ENCODE measurements at regions not wholly inside any gene's neighbourhood (a gene's known extent, or its start where the extent isn't known, plus 50 kb on each side); places are given as distances from the start of the nearest gene placed in this dataset.
"Not testable (repeated sequence)": the region's sequence is repeated elsewhere in the genome, so short reads cannot be mapped to it uniquely, and the experiment has no call there.

DNA sequence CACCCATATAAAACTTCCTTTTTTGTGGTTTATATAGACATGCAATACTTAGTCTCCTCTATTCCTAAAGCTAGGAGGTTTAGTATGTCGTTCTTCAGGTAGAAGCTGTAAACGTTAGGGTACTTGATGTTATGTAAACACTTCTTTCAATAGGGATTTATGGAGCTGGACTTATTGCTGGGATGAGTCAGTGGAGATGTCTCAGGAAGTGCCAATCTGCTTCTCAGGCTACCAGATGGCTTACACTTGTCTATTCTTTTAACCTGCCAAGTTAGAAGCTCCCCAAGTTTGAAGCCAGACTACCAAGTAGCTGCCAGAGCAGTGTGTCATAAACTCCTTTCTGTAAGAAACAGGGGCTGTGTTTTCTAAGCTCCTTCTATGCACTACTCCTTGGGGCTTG is 756.5 kb upstream of the LRRTM1 start:
- DNase-seq: no peak

DNA sequence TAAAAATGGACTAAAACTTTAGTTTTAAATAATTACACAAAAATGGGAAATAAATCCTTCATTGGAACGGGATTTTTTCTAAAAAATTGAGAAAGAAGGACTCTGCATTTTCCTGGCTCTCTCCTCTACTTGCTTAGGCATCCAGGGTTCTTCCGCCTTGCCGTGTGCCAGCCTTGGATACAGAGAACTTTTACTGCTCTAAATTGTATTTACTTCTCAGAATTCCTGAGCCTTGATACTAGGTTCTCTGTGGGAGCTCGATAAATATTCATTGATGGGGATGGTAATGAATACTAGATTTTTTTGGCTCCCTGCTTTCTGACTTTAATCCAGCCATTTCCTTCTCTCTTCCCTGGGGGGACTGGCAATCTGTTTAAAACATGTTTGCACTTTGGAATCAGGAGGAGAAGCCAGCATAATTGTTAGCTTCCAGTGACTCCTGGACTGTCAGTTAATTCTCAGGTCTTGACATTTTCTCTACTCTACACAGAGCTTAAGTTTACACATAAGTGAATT is 746.1 kb upstream of the LRRTM1 start:
- DNase-seq: no peak

DNA sequence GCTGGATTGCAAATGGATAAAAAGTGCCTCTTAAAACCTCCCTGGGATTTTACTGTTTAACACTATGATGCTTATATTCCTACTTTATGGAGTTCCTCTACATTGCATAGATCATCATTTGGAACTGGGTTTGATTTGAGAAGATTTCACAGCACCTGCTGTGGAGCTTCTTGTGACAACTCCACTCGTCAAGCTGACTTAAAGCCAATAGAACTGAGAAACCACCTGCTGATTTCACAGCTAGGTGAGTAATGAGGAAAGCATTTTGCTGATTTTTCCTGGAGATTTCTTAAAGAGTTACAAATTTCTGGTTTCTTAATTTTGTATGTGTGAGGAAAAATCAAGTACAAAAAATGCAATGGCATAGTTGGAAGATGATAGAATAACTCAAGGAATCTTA is 739.1 kb upstream of the LRRTM1 start:
- DNase-seq: no peak

DNA sequence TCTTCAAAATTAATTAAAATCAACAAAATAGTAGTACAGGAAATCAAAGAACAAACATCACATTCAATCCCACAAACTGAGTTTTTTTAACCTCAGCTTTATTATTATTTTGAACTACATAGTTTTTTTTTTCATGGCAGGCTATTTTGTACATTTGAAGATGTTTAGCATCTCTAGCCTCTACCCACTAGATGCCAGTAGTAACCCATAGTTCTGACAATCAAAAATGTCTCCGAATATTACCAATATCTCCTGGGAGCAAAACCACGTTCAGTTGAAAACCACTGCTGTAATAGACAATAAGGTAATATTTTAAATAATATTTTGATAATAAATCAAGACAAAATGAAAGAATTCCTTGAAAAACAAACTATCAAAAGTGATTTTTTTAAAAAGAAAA is 702.6 kb upstream of the LRRTM1 start:
- DNase-seq: no peak

DNA sequence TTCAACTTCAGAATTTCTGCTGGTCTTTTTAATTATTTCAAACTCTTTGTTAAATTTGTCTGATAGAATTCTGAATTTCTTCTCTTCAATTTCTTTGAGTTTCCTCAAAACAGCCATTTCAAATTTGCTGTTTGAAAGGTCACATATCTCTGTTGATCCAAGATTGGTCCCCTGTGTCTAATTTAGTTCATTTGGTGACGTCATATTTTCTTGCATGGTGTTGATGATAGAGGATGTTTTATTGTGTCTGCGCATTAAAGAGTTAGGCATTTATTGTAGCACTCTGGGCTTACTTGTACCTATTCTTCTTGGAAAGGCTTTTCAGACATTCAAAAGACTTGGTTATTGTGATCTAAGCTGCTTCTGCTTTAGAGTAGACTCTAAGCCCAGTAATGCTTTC is 698.4 kb upstream of the LRRTM1 start:
- no peak for DNase-seq

DNA sequence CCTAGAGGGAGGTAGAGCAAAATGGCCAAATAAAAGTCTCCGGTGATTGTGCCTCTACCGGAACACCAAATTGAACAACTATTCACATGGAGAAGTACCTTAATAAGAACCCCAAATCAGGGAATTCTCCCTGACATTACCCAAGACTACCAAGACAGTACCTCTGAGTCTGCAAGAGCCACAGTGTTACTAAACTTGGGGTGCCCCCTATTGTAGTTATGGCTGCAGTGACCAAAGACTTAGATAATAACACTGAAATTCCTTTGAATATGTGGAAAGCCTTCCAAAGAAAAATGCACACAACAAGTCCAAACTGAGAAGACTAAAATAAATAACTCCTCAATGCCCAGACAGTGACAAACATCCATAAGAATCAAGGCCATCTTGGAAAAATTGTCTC is 682.9 kb upstream of the LRRTM1 start:
- DNase-seq: no peak

DNA sequence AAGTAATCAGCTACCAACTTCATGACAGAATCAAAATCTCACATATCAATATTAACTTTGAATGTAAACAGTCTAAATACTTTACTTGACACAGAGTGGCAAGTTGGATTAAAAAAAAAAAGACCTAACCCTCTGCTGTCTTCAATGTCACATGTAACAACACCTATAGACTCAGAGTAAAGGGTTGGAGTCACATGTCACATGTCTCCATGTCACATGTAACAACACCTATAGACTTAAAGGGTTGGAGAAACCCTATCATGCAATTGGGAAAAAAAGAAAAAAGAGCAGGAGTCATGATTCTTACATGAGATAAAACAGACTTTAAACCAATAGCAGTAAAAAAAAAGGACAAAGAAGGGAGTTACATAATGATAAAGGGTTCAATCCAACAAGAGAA is 665.3 kb upstream of the LRRTM1 start:
- DNase-seq: no peak

DNA sequence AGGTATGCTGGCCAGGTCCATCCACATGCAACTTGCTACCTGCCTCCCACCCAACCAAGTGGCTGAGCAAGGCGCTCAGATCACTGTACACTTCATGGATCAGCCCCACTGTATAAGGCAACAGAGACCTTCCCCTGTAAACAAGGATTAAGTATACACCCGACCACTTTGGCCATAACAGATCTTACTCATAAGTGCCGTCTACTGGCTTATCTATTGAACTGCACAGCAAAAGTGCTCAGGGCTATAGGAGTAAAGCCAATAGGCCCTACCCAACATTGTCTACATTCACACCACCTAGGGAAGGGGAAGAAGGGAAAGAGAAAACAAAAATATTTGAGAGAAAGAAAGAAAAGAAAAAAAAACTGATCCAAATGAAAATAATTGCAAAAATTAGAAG is 663.9 kb upstream of the LRRTM1 start:
- no peak for DNase-seq

DNA sequence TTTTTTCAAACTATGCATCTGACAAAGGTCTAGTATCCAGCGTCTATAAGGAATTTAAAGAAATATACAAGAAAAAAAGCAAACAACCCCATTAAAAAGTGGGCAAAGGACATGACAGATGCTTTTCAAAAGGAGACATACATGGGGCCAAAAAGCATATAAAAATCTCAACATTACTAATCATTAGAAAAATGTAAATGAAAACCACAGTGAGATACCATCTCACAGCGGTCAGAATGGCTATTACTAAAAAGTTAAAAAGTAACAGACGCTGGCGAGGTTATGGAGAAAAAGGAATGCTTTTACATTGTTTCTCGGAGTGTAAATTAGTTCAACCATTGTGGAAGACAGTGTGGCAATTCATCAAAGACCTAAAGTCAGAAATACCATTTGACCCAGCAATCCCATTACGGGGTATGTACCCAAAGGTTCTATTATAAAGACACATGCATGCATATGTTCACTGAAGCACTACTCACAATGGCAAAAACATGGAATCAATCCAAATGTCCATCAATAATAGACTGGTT is 643.1 kb upstream of the LRRTM1 start:
- DNase-seq: no peak

DNA sequence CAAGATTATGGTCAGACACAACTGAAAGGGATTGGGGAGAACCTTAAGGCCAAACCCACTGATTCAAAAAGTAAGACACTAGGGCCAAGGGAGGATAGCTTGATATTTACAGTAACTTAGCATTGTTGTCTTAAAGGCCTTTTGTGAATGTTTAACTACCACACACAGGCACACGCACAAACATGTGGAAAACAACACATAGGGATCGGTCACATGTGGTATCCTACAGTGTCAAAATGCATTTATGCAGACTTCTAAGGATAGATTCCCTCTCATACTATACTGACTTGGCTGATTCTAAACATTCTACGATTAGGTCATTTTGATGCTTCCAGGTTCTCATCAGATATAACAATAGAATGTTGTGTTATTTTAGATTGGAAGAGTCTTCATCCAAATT is 638.9 kb upstream of the LRRTM1 start:
- no peak for DNase-seq

DNA sequence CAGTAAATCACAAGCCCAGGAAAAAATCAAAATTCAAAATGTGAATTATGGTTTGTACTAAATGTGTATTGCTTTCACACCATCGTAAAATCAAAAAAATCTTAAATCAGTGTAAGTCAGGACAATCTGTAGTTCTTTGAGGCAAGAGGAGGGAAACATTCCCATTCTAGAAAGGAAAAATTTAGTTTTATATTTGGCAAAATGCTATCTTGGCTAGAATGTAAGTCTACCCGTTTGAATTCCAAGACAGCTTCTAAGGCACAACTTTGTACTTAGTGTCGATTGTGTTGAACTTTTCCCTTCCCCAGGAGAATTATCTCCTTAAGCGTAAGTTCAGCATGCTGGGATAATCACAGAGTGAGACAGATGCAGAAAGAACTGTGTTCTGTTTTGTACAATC is 638.2 kb upstream of the LRRTM1 start:
- DNase-seq: no peak

DNA sequence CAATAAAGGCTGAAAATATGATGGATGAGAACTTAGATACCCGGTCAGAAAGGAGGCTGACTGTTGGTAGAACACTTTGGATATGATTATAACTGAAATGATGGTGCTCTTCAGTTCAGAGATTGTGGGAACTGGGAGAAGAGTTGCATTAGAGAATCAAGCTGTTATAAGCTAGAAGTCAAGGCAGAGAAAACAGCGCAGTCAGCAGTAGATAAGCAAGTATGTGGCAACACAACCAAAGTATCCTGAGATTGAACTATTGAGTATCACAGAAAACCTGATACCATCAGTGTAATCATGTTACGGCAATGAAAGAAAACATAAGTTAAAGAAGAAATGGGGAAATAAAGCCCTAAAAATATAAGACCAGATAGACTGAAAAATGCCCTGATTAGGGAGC is 633.9 kb upstream of the LRRTM1 start:
- DNase-seq: no peak

DNA sequence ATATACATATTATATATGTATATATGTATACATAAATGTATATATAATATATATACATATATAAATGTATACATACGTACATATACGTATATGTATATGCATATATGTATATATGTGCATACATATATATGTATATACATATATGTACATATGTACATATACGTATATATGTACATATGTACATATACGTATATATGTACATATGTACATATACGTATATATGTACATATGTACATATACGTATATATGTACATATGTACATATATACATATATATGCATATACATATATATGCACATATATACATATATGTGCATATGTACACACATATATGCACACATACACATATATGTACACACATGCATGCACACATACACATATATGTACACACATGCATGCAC is 627.3 kb upstream of the LRRTM1 start:
- not testable (repeated sequence) for DNase-seq

DNA sequence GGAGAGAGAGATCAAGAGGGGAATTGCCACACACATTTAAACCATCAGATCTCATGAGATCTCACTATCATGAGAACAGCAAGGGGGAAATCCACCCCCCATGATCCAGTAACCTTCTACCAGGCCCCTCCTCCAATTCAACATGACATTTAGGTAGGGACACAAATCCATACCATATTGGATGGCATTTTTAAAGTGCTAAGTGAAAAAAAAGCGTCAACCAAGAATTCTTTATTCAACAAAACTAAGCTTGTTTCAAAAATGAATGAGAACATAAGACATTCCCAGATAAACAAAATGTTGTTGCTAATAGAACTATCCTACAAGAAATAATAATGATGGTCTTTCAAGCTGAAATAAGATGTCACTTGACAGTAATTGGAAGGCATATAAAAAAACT is 626.2 kb upstream of the LRRTM1 start:
- DNase-seq: no peak

DNA sequence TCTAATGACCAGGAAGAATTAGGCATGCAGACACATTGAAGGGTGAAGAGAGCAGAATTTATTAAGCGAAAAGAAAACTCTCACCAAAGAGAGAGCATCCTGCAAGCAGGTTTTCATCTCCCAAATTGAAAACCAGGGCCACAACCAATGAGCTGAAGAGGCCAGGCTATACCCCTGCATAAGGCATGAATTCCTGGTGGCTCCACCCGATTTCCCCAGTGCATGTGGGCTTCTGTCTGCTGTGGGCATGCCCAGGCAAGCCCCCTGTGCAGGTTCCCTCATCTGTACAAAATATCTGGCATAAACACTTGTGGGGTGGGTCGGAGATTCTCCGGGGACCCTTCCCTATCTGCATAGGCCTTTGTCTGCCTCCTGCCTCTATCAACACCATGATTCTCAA is 621.6 kb upstream of the LRRTM1 start:
- DNase-seq: no peak

DNA sequence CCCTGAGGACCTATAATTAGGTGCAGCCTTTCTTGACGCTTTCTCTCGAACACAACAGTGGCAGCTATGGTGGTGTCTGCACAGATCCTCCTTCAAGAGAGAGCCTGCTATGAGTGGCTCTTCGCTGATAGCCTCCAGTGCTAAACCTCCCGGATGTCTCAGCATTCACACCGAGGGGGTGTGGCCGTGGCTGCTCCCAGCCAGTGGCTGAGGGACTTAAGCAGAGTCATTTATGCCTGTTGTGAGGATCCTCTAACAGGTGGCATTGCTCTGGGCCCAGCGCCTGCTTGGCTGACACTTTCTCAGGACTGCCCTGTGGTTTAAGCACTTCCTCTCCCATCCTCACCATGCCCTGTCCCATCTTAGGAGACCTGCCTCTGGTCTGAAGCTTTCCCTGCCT is 592.0 kb upstream of the LRRTM1 start:
- DNase-seq: no peak

DNA sequence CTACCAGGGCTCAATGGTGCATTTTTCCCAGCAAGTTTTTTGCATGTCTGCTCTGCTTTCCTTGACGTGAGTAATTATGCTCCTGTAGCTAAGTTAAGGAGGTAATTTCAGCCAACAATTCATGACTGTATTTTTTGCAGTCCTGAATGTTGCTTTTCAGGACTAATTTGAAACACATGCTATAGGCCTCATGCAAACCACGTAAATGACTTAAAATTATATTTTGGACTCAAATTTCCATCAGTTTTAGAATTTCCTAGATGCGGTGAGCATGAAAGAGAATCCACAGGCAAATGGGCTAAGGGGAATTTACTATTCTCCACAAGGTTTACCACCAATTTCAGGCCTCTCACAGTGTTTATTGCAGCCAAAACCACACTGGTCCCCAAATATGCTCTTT is 589.9 kb upstream of the LRRTM1 start:
- no peak for DNase-seq

DNA sequence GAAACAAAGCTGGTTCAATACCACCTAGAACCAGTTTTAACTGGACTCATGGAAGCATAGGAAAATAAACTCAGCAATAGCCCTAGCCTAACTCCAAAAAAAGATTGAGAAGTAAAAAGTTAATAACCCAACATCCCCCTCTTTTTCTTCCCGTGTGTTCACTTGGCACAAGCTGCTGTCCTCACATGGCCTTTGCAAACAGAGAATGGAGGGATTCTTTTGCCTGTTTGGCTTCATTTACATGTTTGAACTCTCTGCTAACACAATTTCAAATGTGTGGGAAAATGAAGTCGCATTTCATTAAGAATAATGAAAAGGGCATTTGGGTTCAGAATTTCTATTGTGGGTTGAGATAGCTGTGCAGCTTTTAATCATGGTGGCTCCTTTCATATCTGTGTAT is 589.2 kb upstream of the LRRTM1 start:
- DNase-seq: no peak

DNA sequence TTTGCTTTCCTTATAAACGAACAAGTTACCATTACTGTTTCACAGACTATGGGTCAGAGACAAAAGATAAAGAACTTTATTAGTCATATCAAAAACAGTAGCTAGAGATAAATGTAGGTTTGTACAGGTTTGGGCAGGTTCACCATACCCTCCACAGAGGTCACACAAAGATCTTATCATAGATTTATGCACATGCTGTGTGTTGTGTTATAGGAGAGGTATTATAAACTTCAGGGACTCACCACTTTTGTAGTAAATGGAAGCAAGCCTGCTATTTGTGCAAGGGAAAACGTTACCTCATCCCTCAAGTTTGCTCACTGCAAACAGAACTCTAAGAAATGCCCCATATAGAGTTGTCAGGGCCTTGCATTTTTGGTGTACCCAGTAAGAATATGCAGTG is 584.5 kb upstream of the LRRTM1 start:
- DNase-seq: no peak

DNA sequence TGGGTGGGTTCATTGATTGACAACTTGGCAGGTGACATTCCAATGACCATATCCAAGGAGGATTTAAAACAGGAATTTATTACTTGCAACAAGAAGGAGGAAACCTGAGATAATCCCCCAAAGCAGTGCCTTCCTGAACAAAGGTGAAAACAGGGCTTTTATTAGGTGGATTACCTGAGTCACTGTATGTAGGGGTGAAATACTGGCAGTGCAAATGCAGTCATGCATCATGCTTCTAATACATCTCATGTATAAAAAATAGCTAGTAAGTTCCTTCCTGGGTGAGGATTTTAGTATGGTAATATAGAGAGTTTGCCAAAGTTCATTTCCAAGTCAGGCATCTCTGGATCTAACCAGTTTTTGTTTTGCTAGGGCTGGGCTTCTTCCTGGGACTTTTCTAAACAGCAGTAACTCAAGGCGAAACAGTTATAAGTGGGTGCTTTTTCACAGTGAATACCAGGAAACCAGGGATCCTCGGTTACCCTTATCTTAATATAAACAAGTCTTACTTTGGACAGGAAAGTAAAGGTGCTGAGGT is 583.4 kb upstream of the LRRTM1 start:
- no peak for DNase-seq

DNA sequence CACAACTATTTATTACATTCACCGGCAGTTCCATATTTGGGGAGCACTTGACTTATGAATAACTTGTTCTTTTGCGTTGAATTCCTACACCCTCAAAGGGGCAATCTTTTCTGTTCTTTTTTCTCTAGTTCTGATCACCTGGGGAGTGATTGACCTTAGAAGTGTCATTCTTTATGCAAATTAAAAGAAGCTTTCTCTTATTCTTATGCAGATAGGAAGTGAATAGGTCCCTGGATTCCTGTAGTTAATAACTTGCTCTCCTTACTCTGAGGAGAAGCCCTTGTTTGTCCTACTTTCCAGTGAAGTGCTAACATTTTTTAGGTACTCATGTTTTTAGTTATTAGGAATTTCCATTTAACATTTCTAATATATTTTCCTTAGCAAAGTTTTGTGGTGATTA is 569.8 kb upstream of the LRRTM1 start:
- DNase-seq: no peak

DNA sequence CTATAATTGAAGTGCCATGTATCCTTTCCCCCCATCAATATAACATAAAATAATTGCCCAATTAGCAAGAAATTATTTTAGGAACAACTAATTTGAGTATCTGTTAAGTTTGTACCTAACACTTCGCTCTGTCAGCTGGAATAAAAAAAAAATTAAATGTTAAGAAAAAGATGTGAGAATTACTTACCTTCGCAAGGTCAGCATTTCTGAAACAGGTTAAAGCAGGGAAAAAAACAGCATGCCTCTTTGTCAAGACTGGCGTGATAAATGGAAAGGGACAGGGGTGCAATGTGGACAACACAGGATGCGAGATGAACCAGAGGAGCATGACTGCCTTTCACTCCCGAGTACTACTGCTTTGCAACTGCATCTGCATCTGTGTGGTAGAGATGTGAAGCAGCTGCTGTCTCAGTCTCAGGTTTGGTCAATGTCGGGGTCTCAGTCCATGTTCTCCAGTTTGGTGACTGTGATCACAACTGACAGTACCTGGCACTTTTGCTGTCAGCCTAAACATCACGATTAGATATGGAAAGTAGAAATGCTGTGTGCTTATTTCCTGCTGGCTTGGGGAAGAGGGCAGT is 565.4 kb upstream of the LRRTM1 start:
- DNase-seq: no peak

DNA sequence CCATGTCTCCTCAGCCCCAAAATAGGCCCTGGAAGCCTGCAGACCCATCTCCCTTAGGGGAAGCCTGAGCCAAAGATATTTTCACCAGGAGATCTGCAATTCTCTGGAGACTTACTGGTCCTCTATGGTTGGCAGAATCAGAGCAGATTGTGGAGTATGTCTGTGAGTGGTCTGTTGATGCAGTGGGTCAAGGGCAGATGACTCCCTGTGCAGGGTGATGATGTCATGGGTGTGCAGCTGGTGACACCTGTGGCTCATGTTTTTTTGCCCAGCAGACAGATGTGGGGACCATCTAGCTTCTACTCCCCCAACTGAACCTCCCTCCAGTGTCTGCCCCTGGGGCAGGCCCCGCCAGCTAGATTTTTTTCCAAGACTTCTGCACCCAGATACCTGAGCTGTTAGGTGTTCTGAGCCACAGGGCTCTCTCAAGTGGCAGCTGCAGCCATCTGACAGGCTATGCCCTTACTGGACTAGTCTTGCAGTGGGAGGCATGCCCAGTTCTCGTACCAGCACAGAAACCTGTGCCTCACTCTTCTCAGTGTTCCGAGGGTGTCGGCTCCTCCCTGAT is 558.7 kb upstream of the LRRTM1 start:
- no peak for DNase-seq

DNA sequence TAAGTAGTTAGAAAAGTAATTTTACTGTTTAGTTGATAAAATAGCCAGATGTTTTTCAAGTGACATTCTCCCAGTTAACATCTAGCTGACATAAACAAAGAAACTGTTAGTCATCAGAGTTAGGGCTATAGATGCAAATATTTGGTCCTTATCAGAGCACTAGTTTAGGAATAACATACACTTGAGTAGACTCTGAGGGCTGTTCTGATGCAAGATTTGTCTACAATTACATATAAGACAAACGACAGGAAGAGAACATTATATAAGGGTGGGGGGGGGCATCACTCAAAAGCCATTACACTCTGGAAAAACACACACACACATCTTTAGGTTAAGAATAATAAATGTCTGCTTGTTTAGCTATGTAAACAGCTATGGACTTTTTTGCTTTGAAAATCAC is 554.4 kb upstream of the LRRTM1 start:
- DNase-seq: no peak

DNA sequence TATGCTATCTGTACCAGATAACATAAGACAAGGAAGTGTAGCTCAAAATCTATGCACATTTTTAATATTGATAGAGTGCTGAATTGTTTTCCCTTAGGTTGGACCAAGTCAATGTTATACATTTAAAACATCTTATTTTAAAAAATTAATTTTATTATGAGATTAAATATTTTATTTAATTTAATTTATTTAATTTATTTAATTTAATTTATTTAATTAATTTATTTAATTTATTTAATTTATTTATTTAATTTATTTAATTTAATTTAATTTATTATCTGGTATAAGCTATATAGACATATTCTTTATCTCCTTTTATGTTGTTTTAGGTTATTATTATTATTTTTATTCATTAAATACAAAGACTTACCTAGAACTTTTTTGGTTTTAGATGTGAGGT is 551.7 kb upstream of the LRRTM1 start:
- no peak for DNase-seq
